Omental fat pad (tissue), 3 donors: ENCODE measurements at regions not wholly inside any gene's neighbourhood (a gene's known extent, or its start where the extent isn't known, plus 50 kb on each side); places are given as distances from the start of the nearest gene placed in this dataset.

ENCODE experiments used
- ATAC-seq: fragments of 150-250 bp; one replicate; pipeline ENCODE4 v1.9.1; 2016; ENCODE audit warnings: mild to moderate bottlenecking, moderate library complexity; ENCODE audit not compliant: low FRiP score
- DNase-seq: peaks from one replicate; pipeline ENCODE4 v3.0.0-alpha.2; 2019; ENCODE audit warnings: low spot score
- TF ChIP-seq, protein P1 (sequence below), 3 donors: fragments of 450-650 bp; IDR thresholded peaks; one replicate each; pipeline ENCODE4 v1.5.1; 2016 to 2017; ENCODE audit warnings: antibody characterized with exemption in 3 of 3, mild to moderate bottlenecking in 3 of 3, moderate library complexity in 2 of 3

DNA sequence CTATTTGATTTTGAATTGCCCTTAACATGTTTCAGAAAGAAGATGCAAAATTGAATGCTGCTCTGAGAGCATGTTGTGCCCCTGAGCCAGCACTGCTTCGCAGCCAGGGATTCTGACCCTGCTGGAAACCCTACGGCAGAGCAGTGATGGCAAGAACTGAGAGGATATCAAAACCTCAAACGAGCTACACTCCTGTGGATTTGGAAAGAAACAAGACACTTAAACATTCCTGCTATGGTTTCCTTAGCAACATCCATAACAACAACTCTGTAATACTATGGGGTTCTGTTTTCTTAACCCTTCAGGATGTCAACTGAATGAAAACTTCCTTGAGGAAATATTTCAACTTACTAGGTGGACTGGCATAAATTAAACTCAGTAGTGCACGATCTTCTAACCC, 649.1 kb downstream of the NYAP2 start:
- ATAC-seq: no peak
- no peak for DNase-seq
- TF ChIP-seq, protein P1, sequence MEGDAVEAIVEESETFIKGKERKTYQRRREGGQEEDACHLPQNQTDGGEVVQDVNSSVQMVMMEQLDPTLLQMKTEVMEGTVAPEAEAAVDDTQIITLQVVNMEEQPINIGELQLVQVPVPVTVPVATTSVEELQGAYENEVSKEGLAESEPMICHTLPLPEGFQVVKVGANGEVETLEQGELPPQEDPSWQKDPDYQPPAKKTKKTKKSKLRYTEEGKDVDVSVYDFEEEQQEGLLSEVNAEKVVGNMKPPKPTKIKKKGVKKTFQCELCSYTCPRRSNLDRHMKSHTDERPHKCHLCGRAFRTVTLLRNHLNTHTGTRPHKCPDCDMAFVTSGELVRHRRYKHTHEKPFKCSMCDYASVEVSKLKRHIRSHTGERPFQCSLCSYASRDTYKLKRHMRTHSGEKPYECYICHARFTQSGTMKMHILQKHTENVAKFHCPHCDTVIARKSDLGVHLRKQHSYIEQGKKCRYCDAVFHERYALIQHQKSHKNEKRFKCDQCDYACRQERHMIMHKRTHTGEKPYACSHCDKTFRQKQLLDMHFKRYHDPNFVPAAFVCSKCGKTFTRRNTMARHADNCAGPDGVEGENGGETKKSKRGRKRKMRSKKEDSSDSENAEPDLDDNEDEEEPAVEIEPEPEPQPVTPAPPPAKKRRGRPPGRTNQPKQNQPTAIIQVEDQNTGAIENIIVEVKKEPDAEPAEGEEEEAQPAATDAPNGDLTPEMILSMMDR (IDR thresholded peaks at IDR 0.05): no peak

DNA sequence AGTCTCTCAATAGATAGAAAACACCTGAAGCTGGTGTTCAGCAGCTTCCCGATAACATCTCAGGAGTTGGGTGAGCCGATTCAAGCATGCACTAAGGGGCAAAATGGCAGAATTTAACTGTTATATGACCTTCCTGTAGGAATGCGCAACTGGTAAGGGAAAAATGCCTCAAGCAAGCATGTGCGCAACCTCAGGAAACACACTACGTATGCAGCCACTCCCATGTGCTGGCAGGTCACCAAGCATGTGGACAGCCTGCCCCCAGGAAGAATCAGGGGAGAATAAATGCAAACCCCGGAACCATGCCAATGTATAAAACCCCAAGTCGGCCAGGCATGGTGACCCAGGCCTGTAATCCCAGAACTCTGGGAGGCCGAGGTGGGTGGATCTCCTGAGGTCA, 645.6 kb downstream of the NYAP2 start:
- TF ChIP-seq, protein P1 (IDR thresholded peaks at IDR 0.05): no peak
- DNase-seq (no peak), ATAC-seq (no peak)

DNA sequence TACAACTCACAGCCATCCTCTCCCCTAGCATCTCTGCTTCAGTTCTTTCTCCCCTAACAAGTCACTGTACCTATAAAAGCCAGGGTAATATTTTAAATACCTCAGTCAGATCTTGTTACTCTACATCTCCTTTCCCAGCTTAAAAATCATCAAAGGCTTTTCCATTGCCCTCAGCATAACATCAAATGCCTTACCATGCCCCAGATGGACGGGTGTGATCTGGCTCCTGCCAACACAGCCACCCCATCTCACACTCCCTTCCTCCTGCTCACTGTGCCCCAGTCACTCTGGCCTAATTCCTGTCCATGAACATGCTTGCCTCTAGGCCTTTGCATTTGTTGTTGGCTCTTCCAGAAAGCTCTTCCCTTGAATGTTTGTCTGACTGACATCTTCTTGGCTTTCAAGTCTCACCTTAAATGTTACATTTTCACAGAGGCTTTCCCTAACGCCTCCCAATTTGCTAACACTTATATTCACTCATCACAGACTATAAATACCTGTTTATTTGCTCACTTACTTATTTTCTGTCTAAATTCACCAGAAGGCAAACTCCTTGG, 640.9 kb downstream of the NYAP2 start:
- TF ChIP-seq, protein P1 (IDR thresholded peaks at IDR 0.05): no peak
- ATAC-seq: no peak
- DNase-seq: no peak

DNA sequence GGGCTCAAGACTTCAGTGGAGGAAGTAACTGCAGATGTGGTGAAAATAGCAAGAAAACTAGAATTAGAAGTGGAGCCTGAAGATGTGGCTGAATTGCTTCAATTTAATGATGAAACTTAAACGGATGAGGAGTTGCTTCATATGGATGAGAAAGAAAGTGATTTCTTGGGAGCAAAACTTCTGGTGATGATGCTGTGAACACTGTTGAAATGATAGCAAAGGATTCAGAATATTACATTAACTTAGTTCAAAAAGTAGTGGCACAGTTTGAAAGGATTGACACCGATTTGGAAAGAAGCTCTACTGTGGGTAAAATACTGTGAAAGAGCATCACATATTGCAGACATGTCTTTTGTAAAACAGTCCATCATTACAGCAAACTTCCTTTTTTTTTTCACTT, 638.0 kb downstream of the NYAP2 start:
- ATAC-seq (no peak), DNase-seq (no peak)
- TF ChIP-seq, protein P1 (IDR thresholded peaks at IDR 0.05): no peak

DNA sequence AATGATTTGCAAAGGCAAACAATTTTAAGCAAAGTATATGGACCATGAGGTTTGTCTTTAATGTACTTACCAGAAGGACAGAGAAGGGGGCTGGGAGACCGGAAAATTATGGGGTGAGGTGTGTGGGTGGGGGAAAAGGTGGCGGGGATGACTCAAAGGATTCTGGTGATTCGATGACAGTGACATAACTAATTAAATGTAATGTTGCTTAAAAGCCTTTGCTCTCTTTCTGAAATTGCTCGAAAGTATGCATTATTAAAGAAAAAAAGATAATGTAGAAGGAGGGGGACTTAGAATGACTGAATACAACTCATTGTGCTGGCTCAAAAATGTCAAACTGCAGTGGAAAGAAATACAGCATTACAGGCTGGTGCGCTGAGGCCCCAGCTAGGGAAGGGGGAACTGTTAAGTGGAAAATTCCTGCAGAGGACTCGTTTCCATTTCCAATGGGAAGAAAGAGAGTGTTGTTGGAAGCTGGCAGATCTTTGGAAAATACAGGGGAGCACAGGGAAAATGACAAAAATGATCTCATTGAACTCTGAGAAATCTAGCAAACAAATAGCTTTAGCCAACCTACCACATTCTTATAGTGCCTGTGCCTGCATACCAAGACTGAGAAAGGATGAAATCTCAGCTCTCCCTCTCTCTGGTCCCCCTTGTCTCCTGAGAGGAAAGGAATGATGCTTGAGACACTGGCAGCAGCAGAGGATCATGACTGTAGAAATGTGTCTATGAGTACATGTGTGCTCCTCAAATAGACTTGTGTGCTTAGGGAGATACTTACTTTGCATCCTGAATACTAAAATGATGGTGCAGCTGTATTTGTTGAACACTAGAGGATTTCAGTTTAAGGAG, 632.4 kb downstream of the NYAP2 start:
- no peak for ATAC-seq
- no peak for DNase-seq
- TF ChIP-seq, protein P1 (IDR thresholded peaks at IDR 0.05): no peak

DNA sequence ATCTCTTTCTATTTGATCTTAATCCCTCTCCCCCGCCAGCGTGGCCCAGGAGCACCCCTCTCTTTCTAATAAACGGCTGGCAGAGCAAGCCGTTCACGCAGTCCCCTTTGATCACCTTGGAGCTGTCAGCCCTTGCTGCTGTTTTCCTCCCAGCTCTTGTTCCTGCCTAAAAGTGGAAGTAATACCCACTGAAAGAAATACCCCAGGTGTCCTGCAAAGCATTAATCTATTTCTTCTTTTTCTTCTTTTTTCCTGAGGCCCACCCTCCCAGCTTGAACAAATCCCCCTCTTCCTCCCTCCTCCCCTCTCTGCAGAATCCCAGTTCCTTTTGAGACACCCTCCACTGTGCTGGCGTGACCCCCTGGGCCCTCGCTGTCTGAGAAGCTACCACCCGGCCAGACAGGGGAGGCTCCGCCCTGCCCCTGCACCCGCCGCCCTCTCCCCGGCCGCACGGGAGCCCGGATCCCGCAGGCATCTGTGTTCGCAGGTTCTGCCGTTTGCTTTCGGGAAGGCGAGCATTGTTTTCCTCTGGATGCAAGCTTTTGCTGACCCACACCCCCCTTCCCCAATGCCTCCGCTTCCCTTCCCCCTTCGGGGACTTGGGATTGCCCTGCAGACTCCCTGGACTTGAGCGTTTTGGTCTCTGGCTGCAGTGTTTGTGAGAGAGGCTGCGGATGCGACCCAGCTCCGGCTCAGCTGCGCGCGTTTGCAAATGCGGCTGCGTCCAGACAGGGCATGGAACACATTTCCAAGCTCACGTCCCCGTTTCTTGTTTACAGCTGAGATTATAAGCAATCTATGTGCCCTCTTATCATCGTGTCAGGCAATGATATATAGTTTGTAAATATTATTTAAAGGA, 631.5 kb downstream of the NYAP2 start:
- TF ChIP-seq, protein P1 (IDR thresholded peaks at IDR 0.05): no peak
- no peak for DNase-seq
- peak; percentile 89 for ATAC-seq
